Prostate gland (tissue), 2 donors: ENCODE measurements at regions not wholly inside any gene's neighbourhood (a gene's known extent, or its start where the extent isn't known, plus 50 kb on each side); places are given as distances from the start of the nearest gene placed in this dataset.
"Not testable (repeated sequence)": the region's sequence is repeated elsewhere in the genome, so short reads cannot be mapped to it uniquely, and the experiment has no call there.

Experiments
- DNase-seq: peaks from one replicate; pipeline ENCODE4 v3.0.0-alpha.2; 2019; ENCODE audit warnings: low spot score
- H3K27ac ChIP-seq, 2 donors: fragments of 200-600 bp; sonication (generic); 2 replicates each; pipeline ENCODE4 v1.5.1; 2017 to 2019
- H3K27me3 ChIP-seq: fragments of 200-600 bp; sonication (generic); replicated peaks from 2 replicates; pipeline ENCODE4 v1.5.1; 2019; ENCODE audit not compliant: insufficient read depth
- H3K36me3 ChIP-seq, 2 donors: fragments of 200-600 bp; sonication (generic); 1 replicate in 1 of 2; 2 replicates in 1 of 2; pipeline versions ENCODE4 v1.5.1 to v1.8.1; 2017 to 2019
- H3K4me1 ChIP-seq: fragments of 200-600 bp; sonication (generic); replicated peaks from 2 replicates; pipeline ENCODE4 v1.5.1; 2019
- H3K4me3 ChIP-seq, 2 donors: fragments of 200-600 bp; sonication (generic); 2 replicates each; pipeline ENCODE4 v1.5.1; 2017 to 2019
- H3K9me3 ChIP-seq: fragments of 200-600 bp; sonication (generic); 2 replicates; pipeline ENCODE4 v1.5.1; 2017
- CTCF ChIP-seq, 4 experiments: fragments of 200-600 bp in 2 of 4; fragments of 450-650 bp in 2 of 4; sonication (generic) in 2 of 4; IDR thresholded peaks; 1 replicate in 3 of 4; 2 replicates in 1 of 4; pipeline ENCODE4 v1.5.1; 2016 to 2019; ENCODE audit warnings: antibody characterized with exemption in 4 of 4, mild to moderate bottlenecking in 2 of 4, moderate library complexity in 2 of 4
- POLR2A ChIP-seq: fragments of 450-650 bp; IDR thresholded peaks from one replicate; pipeline ENCODE4 v1.6.1; 2016; ENCODE audit warnings: antibody characterized with exemption, mild to moderate bottlenecking
- POLR2AphosphoS5 ChIP-seq: sonication (generic); formaldehyde crosslinking; IDR thresholded peaks from one replicate; pipeline ENCODE4 v1.6.1; 2017; ENCODE audit warnings: antibody characterized with exemption
- WGBS: methylation state at CpG from one replicate; pipeline ENCODE4 v1.1.5; 2018; 5-methylcytosine and 5-hydroxymethylcytosine counted together
- intact Hi-C: fragments of 100-400 bp; cut with DNase I; formaldehyde crosslinking; loops from one replicate; pipeline ENCODE4 v1.14.2; 2022

DNA sequence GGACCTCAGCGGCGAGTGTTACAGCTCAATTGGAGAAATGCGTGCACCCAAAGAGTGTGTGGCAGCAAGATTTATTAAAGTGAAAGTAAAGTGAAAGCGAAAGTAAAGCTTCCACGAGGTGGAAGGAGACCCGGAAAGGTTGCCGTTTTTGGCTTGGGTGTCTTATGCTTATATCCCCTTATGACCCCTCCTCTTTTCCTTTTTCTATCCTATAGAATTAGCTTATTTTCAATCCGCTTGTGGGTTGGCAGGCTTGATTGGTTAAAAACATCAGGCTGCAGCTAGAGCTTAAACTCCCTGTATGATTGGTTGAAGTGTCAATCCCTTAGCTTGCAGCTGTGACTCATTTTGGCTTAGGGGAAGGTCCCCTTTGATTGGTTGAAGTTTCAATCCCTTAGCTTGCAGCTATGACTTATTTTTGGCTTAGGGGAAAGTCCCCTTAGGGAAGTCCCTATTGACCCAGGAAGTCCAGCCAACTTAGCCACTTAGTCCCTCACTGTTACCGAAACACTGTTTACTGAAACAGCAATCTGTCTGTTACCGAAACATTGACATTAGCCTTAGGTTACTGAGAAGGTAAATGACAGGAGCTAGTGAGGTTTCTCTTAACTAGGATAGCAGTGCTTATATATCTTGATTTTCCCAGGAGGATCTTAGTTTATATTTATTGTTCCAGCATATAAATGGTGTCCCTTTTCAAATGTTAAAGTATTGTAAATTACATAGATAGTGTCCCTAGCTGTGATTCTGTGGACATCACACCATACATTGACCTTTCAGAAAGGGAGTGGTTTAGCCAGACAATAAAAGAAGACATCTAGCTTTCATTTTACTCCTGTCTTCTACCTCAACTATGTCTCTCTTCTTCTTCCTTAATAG lies 575.8 kb downstream of the DACH1 start:
- TF ChIP-seq POLR2AphosphoS5 (no peak), CTCF (IDR thresholded peaks at IDR 0.05) (no peak), POLR2A (no peak)
- no peak overlapping the region for H3K27ac ChIP-seq
- no peaks in the 10 kb centered on the region for H3K9me3 ChIP-seq
- no peaks in the 10 kb centered on the region for H3K27me3 ChIP-seq
- no peaks in the 10 kb centered on the region for H3K4me1 ChIP-seq
- DNase-seq: no peak
- peak overlapping the region; percentile 16 to 23 for H3K4me3 ChIP-seq
- intact Hi-C loops: no loop called here
- 69% methylated on average over 10 of the region's 10 CpGs for WGBS
- no peaks in the 10 kb centered on the region for H3K36me3 ChIP-seq

DNA sequence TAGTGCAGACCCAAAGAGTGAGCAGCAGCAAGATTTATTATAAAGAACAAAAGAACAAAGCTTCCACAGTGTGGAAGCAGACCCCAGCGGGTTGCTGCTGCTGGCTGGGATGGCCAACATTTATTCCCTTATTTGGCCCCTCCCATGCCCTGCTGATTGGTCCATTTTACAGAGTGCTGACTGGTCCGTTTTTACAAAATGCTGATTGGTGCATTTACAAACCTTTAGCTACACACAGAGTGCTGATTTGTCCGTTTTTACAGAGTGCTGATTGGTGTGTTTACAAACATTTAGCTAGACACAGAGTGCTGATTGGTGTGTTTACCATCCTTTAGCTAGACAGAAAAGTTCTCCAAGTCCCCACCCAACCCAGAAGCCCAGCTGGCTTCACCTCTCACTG lies 577.0 kb downstream of the DACH1 start:
- H3K27me3 ChIP-seq, H3K9me3 ChIP-seq, DNase-seq, H3K36me3 ChIP-seq, H3K4me3 ChIP-seq, H3K4me1 ChIP-seq, intact Hi-C loops, H3K27ac ChIP-seq: not testable (repeated sequence)
- WGBS: 92% methylated on average over 3 of the region's 3 CpGs

GRCh38 chr13:71285700-71286099 lies 581.3 kb downstream of the DACH1 start:
- TF ChIP-seq POLR2AphosphoS5 (no peak), POLR2A (no peak), CTCF (IDR thresholded peaks at IDR 0.05) (no peak)
- intact Hi-C loops: no loop called here
- Histone ChIP-seq H3K36me3 (no peaks in the 10 kb centered on the region), H3K27ac (no peak overlapping the region), H3K4me3 (no peak overlapping the region), H3K27me3 (no peaks in the 10 kb centered on the region), H3K4me1 (no peaks in the 10 kb centered on the region), H3K9me3 (no peaks in the 10 kb centered on the region)
- DNase-seq: no peak
- WGBS: 100% methylated on average over 1 of the region's 1 CpG

DNA sequence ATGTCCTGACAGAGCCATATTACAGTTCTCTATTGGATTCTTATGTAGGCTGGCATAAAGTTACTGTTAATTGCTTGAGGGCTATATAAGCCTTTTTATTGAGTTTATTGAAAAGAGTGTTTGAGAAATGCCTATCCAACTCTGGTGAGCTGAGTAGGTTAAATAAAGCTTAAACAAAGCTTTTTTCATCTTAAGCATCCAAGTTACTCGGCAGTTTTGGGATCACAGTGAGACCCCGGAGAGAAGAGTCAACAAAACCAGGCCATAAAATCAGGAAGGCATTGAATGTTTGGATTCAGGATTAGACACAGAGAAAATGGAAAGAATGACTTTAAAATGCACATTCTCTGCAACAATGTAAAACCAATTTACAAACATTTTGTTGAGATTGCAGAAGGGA lies 588.5 kb downstream of the DACH1 start:
- H3K9me3 ChIP-seq: no peaks in the 10 kb centered on the region
- no peaks in the 10 kb centered on the region for H3K36me3 ChIP-seq
- H3K27me3 ChIP-seq: no peaks in the 10 kb centered on the region
- DNase-seq: no peak
- H3K27ac ChIP-seq: no peak overlapping the region
- H3K4me3 ChIP-seq: no peak overlapping the region
- intact Hi-C loops: no loop called here
- 22% methylated on average over 2 of the region's 2 CpGs for WGBS
- TF ChIP-seq POLR2A (no peak), POLR2AphosphoS5 (no peak), CTCF (IDR thresholded peaks at IDR 0.05) (no peak)
- H3K4me1 ChIP-seq: no peaks in the 10 kb centered on the region

DNA sequence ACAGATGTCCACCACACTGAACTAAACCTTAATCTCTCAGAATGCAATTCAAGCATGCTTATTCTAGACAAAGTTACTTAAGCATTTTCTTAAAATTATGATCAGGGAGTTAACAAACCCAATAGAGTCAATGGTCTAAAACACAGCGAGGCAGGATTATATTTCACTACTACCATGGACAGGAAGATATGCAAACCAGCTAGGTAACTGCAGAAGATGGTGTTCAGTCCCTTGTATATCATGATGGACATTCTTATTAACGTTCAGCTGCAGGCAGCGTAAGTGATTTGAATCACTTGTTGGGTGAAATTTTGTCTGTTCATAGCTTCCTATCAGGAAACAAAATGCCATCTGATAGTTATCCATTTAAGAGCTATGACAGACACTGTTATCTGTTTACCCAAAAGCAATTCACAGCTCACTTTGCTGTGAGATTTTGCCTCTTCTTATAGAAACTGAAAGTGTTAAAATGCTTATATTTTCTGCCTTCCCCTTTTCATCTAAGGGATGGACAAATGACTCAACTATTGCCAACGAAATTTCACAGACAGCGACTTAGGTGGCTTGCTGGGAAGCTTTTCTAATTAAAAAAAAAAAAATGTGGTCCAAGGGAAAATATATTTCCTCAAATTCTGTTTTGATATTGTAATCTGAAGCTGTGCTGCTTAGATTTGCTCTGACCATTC lies 591.9 kb downstream of the DACH1 start:
- Histone ChIP-seq H3K9me3 (no peaks in the 10 kb centered on the region), H3K4me1 (no peaks in the 10 kb centered on the region), H3K36me3 (no peaks in the 10 kb centered on the region), H3K27me3 (no peaks in the 10 kb centered on the region), H3K27ac (no peak overlapping the region), H3K4me3 (no peak overlapping the region)
- no peak for DNase-seq
- intact Hi-C loops: no loop called here
- TF ChIP-seq POLR2AphosphoS5: no peak
- TF ChIP-seq CTCF (IDR thresholded peaks at IDR 0.05): no peak
- TF ChIP-seq POLR2A: no peak
- WGBS: 83% methylated on average over 5 of the region's 5 CpGs
